HG03103 (cell line): ENCODE measurements at regions not wholly inside any gene's neighbourhood (a gene's known extent, or its start where the extent isn't known, plus 50 kb on each side); places are given as distances from the start of the nearest gene placed in this dataset.
"Not testable (repeated sequence)": the region's sequence is repeated elsewhere in the genome, so short reads cannot be mapped to it uniquely, and the experiment has no call there.

ENCODE experiments used
- ATAC-seq: cut with Tn5 transposase; IDR thresholded peaks from one replicate; pipeline ENCODE4 v1.9.1; 2021; ENCODE audit warnings: low read depth; ENCODE audit not compliant: unreplicated experiment

GRCh38 chr2:62412347-62412742, 93.7 kb downstream of the TMEM17 start:
- ATAC-seq, result no peak

DNA sequence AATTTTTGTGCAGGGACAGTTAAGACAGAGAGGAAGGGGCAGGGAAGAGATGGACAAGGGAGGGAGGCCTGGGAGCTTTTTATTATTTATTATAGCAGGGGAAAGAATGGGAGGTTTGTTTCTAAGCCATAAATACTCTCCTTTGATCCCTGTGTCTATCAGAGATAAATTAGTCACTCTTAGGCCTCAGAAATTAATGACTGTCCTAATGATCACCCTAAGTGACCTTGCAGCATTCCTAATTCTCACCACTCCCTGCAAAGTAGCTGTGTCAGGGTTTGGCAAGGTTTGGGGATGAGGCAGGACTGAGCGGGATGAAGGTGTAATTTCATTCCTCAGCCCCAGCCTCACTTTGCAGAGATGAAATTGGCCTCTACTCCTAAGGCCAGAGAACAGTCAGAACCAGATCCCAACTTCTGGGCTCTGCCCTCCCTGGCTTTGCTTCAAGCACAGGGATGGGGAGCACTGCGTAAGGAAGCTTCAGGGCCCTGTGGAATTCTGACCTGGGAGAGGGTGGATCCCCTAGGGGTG, 95.0 kb downstream of the TMEM17 start:
- ATAC-seq, result no peak

- ATAC-seq, result no peak
Measured at GRCh38 chr2:62410015-62410453, 96.0 kb downstream of the TMEM17 start.

- ATAC-seq, result no peak
Measured at GRCh38 chr2:62409442-62409841, 96.6 kb downstream of the TMEM17 start.

- ATAC-seq, result no peak
Measured at GRCh38 chr2:62408241-62408677, 97.7 kb downstream of the TMEM17 start.

DNA sequence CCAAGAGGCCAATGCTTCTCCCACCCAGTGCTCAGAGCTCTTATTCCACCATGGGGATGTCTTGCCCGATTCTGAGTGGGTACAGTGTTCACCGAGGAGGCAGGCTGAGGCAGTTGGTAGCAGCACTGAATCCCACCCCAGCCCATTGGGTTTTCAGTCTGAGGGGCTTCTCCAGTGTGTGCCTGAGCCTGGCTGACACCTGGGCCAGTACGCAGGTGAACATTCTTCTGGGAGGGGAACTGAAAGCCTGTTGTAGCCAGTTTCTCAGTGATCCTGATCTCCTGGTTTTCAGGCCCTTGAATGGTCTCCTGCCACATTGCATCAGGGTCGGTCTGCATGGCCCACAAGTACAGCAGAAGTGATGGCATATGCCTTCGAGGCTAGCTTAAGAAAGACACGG, 98.2 kb downstream of the TMEM17 start:
- ATAC-seq, result no peak

GRCh38 chr2:62407401-62407800, 98.6 kb downstream of the TMEM17 start:
- no peak for ATAC-seq

DNA sequence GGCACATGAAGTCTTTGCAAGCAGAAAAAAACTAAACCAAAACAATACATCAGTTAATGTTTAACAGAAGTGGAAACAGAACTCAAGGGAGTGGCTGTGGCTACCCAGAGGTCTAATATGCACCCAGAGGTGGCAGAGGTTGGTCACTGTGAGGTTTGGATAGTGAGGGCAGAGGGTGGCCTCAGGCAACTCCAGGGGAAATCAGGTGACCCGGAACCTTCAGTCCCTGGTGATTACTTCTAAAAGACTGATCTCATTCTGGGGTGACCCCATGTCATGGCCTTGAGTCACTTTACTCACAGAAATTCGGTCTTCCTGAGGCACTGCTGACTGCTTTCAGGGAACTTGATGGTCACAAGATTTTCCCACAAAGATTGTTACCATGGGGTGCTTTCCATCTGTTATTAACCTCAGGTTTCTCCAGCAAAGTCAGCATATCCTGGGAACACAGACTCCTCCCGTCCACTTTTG, 99.4 kb downstream of the TMEM17 start:
- ATAC-seq, result no peak

DNA sequence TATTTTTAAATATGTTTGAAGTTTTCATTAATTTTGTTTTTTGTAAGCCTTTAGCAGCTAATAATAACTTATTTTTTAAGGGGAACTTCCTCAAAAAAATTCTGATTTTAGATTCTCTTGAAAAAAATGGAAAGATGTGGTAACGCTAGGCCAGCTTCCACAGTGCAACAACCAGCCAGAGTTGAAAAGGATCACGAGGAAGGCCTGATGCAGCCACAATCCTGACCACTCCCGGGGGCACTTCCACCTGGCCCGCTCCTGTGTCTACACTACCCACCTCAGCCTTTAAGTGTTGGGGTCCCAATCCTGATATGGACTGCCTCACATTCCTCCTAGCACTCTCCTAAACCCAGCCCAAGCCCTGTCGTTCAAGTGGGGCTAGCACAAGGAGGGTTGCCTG, 101.1 kb downstream of the TMEM17 start:
- no peak for ATAC-seq

DNA sequence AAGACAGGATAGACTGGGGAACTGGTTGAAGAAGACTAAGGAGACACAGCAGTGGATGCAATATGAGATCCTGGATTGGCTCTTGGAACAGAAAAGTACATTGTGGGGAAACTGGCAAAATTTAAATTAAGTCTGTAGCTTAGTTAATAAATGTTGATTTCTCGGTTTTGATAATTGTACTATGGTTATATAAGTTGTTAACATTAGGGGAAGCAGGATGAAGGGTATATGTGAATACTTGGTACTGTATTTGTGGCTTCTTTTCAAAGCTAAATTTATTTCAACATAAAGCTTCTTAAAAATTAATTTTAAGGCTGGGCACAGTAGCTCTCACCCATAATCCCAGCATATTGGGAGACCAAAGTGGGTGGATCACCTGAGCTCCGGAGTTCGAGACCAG, 103.8 kb downstream of the TMEM17 start:
- ATAC-seq, result no peak

DNA sequence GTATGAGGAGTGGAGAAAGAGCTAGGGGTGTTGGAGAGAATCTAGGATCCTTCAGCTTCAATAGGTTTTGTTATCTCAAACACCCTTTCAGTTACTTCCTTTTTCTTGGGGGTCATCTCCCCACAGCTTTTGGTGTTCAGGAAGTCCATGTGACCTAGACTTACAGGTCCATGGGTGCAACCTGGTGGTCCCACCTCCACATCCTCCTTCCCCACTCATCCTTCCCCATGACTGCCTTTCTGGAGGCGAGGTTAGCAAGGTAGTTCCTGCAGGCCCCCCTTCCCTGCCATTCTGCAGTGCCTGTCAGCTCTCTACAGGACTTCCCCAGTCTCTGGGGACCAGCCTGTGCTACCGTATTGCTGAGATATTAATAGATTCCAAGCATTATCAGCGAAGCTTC, 107.6 kb downstream of the TMEM17 start:
- ATAC-seq, result no peak

GRCh38 chr2:62396880-62397279, 109.1 kb downstream of the TMEM17 start:
- no peak for ATAC-seq

DNA sequence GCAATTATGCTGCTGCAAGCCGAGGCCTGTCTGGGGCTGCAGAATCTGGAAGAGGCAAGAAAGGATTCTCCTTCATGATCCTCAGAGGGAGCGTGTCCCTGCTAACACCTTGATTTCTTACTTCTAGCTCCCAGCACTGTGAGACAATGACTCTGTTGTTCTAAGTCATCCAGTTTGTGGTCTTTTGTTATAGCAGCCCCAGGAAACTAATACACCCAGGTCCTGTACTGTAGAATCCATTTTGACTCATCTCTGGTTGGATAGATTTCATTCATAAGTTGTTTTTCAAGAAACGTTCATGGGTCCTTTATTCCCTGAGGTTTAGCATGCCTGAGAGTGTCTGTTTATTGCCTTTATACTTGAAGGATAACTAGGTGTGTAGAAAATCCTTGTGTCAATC, 112.7 kb downstream of the TMEM17 start:
- no peak for ATAC-seq

GRCh38 chr2:62391696-62392095, 114.3 kb downstream of the TMEM17 start:
- no peak for ATAC-seq

- ATAC-seq, result not testable (repeated sequence)
Measured at GRCh38 chr2:62386378-62386777, 119.6 kb downstream of the TMEM17 start.

DNA sequence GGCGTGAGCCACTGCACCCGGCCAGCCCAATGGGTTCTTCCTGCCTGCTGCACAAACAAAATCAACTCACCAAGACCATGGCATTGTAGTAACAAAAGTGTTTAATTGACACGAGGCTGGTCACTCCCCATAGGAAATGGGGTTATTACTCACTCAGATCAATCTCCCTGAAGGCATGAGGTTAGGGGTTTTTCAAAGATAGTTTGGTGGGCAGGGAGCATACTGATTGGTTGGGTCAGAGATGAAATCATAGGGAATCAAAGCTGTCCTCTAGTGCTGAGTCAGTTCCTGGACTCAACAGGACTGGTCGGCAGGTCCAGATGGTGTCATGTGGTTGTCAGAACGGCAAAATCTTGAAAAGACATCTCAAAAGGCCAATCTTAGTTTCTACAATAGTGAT, 122.1 kb downstream of the TMEM17 start:
- ATAC-seq, result no peak

GRCh38 chr2:62382757-62383156, 123.2 kb downstream of the TMEM17 start:
- no peak for ATAC-seq

DNA sequence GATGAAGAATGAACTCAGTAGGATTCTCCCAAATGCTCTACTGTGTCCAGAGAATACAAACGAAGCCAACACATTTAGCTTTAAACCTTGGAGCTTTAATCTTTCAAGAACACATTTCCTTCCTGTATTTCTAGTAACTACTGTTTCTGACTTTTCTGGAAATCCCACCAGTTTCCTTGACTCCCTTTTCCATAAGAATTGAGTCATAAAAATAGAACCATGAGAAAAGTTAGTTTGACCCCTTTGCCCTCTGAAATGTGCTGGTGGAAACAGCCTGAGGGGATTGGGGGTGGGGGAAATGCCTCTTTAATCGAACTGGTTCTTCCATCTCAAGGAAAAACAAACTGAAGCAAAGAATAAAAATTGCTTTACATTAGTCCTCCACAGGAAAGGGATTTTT, 123.9 kb downstream of the TMEM17 start:
- no peak for ATAC-seq

GRCh38 chr2:62381656-62382055, 124.3 kb downstream of the TMEM17 start:
- ATAC-seq, result no peak

DNA sequence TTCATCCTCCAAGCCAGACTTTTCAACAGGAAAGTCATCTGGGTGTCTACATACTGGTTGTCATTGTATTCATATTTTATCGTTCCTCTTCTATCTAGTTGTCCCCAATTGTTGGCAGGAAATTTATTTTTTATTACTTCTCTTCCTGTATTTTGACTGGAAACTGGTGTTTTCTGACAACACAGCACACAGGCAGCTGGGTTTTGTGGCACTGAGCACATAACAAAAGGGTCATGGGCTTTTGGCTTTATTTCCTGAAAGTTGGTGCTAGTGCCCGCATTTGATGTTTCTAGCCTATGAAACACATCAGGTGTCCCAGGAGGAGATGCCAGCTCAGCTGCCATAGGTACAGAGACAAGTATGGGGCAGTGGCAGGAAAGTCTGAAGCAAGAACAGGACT, 126.4 kb downstream of the TMEM17 start:
- no peak for ATAC-seq

DNA sequence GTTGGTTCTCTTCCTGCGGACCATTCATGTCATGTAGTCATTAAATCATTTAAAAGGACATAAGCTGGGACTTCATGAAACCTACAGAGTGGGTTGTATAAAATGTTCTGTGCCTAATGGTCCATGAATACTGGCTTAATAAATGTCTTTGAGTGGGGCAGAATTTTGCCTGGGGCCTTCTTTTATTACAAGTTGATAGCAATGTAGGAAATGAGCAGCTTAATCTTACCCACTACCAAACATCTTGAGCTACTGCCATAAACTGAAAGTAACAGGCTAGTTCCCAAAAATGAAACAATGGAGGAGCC, 130.9 kb downstream of the TMEM17 start:
- no peak for ATAC-seq

DNA sequence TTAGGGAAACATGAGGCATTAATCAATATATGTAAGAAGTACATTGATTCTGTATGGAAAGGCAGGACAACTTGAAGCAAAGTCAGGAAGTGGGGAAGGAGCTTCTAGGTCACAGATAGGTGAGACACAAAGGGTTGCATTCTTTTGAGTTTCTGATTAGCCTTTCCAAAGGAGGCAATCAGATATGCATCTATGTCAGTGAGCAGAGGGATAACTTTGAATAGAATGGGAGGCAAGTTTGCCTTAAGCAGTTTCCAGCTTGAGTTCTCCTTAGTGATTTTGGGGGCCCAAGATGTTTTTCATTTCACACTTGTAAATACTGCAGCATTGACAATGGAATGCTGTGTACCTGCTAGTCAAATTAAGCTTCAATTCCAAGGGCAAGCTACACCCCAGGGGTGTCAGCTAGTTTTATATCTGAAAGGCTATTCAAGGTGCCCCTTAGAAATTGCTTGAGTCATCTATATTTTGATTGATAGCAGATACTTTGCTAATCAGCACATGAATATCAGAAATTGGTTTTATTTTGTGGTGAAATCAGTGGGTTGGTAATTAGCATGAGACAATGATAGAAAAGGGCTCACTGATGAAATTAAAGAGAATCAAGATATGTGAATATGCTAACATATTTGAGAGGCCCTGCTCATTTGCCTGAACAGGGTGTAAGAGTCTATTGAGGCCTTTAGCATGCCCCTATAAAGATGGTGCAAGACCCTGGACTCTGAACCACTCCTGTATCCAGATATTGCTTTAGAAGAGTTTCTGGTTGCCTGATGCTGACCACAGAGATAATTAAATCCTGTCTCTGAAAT, 131.5 kb downstream of the TMEM17 start:
- ATAC-seq, result no peak
